Amniotic epithelial cell (primary cell): ENCODE measurements at regions not wholly inside any gene's neighbourhood (a gene's known extent, or its start where the extent isn't known, plus 50 kb on each side); places are given as distances from the start of the nearest gene placed in this dataset.
"Not testable (repeated sequence)": the region's sequence is repeated elsewhere in the genome, so short reads cannot be mapped to it uniquely, and the experiment has no call there.

Experiments used
- DNase-seq: peaks from one replicate; pipeline ENCODE4 v3.0.0-alpha.2; 2010; ENCODE audit warnings: low read depth

- DNase-seq = no peak
These were observed 50.0 kb upstream of the ABLIM1 start for GRCh38 chr10:114708084-114708483.

GRCh38 chr10:114708717-114709335 is 50.8 kb upstream of the ABLIM1 start:
- peak; percentile 52 for DNase-seq

GRCh38 chr10:114709984-114710383 is 51.9 kb upstream of the ABLIM1 start:
- peak; percentile 12 for DNase-seq

- DNase-seq = no peak
These were observed 53.2 kb upstream of the ABLIM1 start for GRCh38 chr10:114711176-114711868.

GRCh38 chr10:114711869-114712250 is 53.8 kb upstream of the ABLIM1 start:
- DNase-seq = no peak

GRCh38 chr10:114713525-114714090 is 55.5 kb upstream of the ABLIM1 start:
- DNase-seq = no peak

GRCh38 chr10:114714281-114714741 is 56.2 kb upstream of the ABLIM1 start:
- DNase-seq = peak; percentile 59

- DNase-seq = no peak
These were observed 57.1 kb upstream of the ABLIM1 start for GRCh38 chr10:114715171-114715670.

- no peak for DNase-seq
These were observed 58.8 kb upstream of the ABLIM1 start for GRCh38 chr10:114716811-114717404.

DNA sequence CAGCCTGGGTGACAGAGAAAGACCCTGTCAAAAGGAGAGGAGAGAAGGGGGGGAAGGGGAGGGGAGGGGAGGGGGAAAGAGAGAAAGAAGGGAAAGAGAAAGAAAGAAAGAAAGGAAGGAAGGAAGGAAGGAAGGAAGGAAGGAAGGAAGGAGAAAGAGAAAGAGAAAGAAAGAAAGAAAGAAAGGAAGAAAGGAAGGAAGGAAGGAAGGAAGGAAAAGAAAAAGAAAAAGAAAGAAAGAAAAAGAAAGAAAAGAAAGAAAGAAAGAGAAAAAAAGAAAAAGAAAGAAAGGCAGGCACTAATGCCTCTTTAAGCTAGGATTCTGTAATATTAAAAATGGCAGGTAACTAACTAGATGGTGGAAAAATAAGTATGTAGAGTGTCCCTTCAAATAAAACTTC is 59.8 kb upstream of the ABLIM1 start:
- DNase-seq = not testable (repeated sequence)

DNA sequence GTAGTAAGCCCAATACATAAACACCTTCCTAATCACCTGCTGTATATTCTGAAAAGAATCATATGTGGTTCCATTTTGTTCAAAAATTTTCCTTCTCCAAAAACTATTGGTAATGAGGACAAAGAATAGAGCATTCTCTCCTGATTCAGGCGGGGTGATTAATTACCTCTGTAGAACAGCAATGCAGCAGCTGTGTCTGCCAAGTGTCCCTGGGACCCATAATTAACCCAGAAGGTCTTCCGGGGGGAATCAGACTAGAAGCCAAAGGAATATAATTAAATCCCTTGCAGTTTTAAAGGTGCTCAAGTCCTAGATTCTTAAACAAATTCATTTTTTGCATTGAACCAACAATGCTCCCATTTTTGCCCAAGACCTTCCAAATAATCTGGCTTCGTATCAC is 60.3 kb upstream of the ABLIM1 start:
- DNase-seq = no peak

GRCh38 chr10:114719311-114719710 is 61.2 kb upstream of the ABLIM1 start:
- no peak for DNase-seq

DNA sequence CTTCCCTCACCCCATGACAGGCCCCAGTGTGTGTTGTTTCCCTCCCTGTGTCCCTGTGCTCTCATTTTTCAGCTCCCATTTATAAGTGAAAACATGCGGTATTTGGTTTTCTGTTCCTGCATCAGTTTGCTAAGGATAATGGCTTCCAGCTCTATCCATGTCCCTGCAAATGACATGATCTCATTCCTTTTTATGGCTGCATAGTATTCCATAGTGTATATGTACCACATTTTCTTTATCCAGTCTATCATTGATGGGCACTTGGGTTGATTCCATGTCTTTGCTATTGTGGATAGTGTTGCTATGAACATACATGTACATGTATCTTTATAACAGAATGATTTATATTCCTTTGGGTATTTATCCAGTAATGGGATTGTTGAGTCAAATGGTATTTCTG is 61.9 kb upstream of the ABLIM1 start:
- DNase-seq = not testable (repeated sequence)

DNA sequence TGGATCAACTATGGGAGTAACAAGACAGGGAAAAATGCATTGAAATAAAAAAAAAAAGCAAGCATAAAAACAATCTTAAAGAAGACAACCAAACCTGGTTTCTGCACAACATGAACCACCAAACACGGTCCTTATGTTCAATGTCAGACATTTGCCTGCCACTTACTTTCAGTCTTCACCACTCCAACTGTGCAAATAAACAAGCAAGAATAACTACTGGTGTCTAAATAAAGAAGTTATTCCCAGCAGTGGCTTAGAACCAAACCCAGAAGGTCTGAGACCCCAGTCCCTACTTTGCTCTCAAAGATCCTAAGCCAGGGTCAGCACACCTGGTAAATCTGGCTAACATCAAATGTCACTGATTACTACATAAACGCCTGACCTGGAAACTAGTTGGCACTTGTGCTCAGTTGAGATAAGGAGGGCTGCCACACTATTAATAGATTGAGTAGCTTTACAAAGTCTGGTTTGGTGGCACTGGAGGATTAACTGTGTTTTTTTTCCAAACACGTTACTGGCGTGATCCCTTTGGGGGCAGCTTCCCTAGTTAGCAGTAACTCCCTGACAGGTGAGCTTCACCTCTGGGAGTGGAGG is 62.7 kb upstream of the ABLIM1 start:
- DNase-seq = no peak

- DNase-seq = not testable (repeated sequence)
These were observed 64.1 kb upstream of the ABLIM1 start for GRCh38 chr10:114722136-114722535.

DNA sequence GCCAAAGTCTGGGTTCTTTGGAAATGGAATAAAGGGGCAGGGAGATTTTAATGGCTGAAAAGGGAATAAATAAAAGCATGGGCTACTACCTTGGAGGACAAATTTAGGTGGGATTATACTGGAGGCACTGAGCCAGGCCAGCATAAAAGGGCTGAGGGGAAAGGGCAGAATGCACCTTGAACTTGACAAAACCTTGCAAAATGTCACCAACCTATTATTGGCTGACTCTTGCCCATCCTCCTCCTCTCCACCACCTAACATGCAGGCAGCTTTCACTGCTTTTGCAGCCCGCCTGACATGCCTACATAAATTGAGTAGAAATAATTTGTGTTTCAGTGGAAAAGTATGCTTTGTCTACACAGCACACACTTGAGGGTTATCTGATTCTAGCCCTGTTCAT is 65.3 kb upstream of the ABLIM1 start:
- DNase-seq = no peak

- DNase-seq = no peak
These were observed 66.1 kb upstream of the ABLIM1 start for GRCh38 chr10:114723991-114724715.

DNA sequence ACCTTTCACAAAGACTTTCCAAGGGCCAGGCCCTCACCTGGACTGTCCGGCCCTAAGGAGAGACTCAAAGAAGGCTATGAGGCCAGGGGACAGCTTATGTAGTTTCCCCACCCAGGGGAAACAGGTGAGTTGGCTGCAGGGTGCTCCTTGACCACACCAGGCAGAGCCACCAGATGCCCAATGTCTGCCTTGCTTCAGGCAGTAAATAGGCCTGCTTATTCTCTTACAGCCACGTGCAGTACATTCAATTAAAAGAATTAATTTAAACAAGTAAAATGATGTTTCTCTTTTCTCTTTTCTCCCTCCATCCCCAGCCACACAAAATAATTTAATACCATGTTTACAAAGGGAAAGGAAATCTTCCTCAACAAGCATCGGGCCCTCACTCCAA is 66.6 kb upstream of the ABLIM1 start:
- DNase-seq = no peak

DNA sequence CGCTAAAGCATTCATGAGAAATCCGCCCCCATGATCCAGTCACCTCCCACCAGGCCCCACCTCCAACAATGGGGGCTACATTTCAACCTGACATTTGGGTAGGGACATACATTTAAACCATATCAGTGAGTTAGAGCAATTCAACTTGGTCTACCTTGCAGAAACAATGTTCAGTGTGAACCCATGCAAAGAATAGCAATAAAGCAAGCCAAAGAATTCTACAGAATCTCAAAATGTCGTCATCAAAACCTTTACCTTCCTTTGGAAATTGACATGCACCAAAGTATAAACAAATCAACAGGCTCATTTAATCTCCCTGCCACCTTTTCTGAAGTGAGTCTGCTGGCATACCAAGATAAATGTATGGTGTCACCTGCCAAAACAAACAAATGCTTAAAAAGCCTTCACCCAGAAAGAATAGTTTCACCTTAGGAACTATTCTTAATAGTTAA is 68.8 kb upstream of the ABLIM1 start:
- DNase-seq = no peak

- DNase-seq = no peak
These were observed 70.2 kb upstream of the ABLIM1 start for GRCh38 chr10:114728325-114728724.

DNA sequence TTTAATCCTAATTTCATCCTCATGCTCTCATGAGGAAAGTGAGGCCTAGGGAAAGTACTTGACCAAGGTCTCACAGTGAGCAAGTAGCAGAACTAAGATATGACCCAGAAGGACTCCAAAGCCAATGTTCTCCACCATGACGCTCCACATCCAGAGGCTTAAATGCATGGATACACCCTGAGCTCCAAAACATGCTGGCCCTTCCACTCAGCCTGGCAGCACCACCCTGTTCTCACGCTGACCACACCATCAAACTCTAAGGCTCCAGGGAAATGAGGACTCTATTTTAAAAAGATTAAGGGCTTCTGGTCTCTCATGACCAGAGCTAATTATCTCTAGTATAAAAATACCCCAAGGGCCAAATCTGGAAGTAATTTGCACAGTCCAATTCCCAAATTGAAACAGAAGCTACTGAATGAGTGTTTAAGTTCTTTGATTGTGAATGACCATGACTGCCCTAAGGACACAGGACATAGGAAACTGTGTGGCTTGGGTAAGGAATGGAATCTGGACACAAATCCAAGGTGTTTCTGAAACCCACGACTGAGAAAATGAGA is 71.1 kb upstream of the ABLIM1 start:
- DNase-seq = no peak
